ENCODE measurements at regions not wholly inside any gene's neighbourhood (a gene's known extent, or its start where the extent isn't known, plus 50 kb on each side); places are given as distances from the start of the nearest gene placed in this dataset.

DNA sequence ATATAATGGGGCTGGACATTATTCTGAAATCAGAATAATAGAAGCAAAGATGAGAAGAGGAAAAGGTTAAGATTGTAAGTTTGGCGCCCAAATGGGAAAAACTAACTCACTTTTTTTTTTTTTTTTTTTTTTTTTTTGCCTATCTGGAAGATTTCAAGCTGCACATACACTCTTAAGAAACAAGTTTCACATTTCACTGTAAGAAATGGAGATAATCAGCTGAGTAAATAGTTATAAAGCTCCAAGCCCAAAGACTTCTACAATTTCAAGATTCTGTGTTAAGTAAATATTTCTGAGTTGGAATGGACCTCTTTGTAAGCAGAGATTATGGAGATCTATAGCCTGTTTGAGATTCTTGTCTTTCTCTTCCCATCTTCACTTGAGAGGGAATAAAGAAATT lies 140.0 kb downstream of the SLC17A6 start:
- CTCF ChIA-PET = no interaction called here
- no peak for DNase-seq (ENCODE audit: extremely low spot score)
- no peak for TF ChIP-seq SP1 (IDR thresholded peaks at IDR 0.05)
- TF ChIP-seq, protein P1, sequence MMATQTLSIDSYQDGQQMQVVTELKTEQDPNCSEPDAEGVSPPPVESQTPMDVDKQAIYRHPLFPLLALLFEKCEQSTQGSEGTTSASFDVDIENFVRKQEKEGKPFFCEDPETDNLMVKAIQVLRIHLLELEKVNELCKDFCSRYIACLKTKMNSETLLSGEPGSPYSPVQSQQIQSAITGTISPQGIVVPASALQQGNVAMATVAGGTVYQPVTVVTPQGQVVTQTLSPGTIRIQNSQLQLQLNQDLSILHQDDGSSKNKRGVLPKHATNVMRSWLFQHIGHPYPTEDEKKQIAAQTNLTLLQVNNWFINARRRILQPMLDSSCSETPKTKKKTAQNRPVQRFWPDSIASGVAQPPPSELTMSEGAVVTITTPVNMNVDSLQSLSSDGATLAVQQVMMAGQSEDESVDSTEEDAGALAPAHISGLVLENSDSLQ (IDR thresholded peaks at IDR 0.05) = no peak
- no peak for TF ChIP-seq CTBP1 (IDR thresholded peaks at IDR 0.05; ENCODE audit: borderline replicate concordance)
- TF ChIP-seq LEF1 (IDR thresholded peaks at IDR 0.05; ENCODE audit: borderline replicate concordance) = no peak
- TF ChIP-seq TARDBP (IDR thresholded peaks at IDR 0.05) = no peak
- TF ChIP-seq NFRKB (IDR thresholded peaks at IDR 0.05) = no peak
- TF ChIP-seq FOXK2 (IDR thresholded peaks at IDR 0.05) = no peak
- TF ChIP-seq FOXM1 (IDR thresholded peaks at IDR 0.05; ENCODE audit: borderline replicate concordance) = no peak
- TF ChIP-seq BHLHE40 (IDR thresholded peaks at IDR 0.05; ENCODE audit: borderline replicate concordance) = no peak
- no peak for TF ChIP-seq ELF4 (IDR thresholded peaks at IDR 0.05)
- no peak for TF ChIP-seq HDGF (IDR thresholded peaks at IDR 0.05; ENCODE audit: borderline replicate concordance)
- no peak for TF ChIP-seq L3MBTL2 (conservative IDR thresholded peaks at IDR 0.05)
- no peak for TF ChIP-seq FOXA1 (IDR thresholded peaks at IDR 0.05)
- TF ChIP-seq ARNT (IDR thresholded peaks at IDR 0.05) = no peak
- TF ChIP-seq ZNF384 (IDR thresholded peaks at IDR 0.05) = no peak
- TF ChIP-seq SUZ12 (IDR thresholded peaks at IDR 0.05) = no peak
- POLR2A ChIA-PET = no interaction called here

GRCh38 chr11:22477312-22477711 lies 139.1 kb downstream of the SLC17A6 start:
- TF ChIP-seq ZNF384 (IDR thresholded peaks at IDR 0.05) (no peak), ARNT (IDR thresholded peaks at IDR 0.05) (no peak)
- POLR2A ChIA-PET = no interaction called here
- no peak for DNase-seq (ENCODE audit: extremely low spot score)
- CTCF ChIA-PET = no interaction called here

- no peak for DNase-seq (ENCODE audit: extremely low spot score)
- TF ChIP-seq ARNT (IDR thresholded peaks at IDR 0.05) (no peak), TARDBP (IDR thresholded peaks at IDR 0.05) (no peak), LEF1 (IDR thresholded peaks at IDR 0.05; ENCODE audit: borderline replicate concordance) (no peak), BHLHE40 (IDR thresholded peaks at IDR 0.05; ENCODE audit: borderline replicate concordance) (no peak), NFRKB (IDR thresholded peaks at IDR 0.05) (no peak), FOXK2 (IDR thresholded peaks at IDR 0.05) (no peak), CTBP1 (IDR thresholded peaks at IDR 0.05; ENCODE audit: borderline replicate concordance) (no peak), L3MBTL2 (conservative IDR thresholded peaks at IDR 0.05) (no peak), ZNF384 (IDR thresholded peaks at IDR 0.05) (no peak), SP1 (IDR thresholded peaks at IDR 0.05) (no peak), HDGF (IDR thresholded peaks at IDR 0.05; ENCODE audit: borderline replicate concordance) (no peak), SUZ12 (IDR thresholded peaks at IDR 0.05) (no peak), FOXA1 (IDR thresholded peaks at IDR 0.05) (no peak), FOXM1 (IDR thresholded peaks at IDR 0.05; ENCODE audit: borderline replicate concordance) (no peak), ELF4 (IDR thresholded peaks at IDR 0.05) (no peak)
- TF ChIP-seq, protein P1 (IDR thresholded peaks at IDR 0.05) = no peak
- ChIA-PET CTCF (no interaction called here), POLR2A (no interaction called here)
Observed at GRCh38 chr11:22476589-22476988, 138.4 kb downstream of the SLC17A6 start.

- DNase-seq (ENCODE audit: extremely low spot score) = no peak
- ChIA-PET CTCF (no interaction called here), POLR2A (no interaction called here)
- TF ChIP-seq ZNF384 (IDR thresholded peaks at IDR 0.05) (no peak), FOXA1 (IDR thresholded peaks at IDR 0.05) (no peak), ARNT (IDR thresholded peaks at IDR 0.05) (no peak), LEF1 (IDR thresholded peaks at IDR 0.05; ENCODE audit: borderline replicate concordance) (no peak), FOXK2 (IDR thresholded peaks at IDR 0.05) (no peak), BHLHE40 (IDR thresholded peaks at IDR 0.05; ENCODE audit: borderline replicate concordance) (no peak), FOXM1 (IDR thresholded peaks at IDR 0.05; ENCODE audit: borderline replicate concordance) (no peak), TARDBP (IDR thresholded peaks at IDR 0.05) (no peak), ELF4 (IDR thresholded peaks at IDR 0.05) (no peak), SP1 (IDR thresholded peaks at IDR 0.05) (no peak), CTBP1 (IDR thresholded peaks at IDR 0.05; ENCODE audit: borderline replicate concordance) (no peak), HDGF (IDR thresholded peaks at IDR 0.05; ENCODE audit: borderline replicate concordance) (no peak), SUZ12 (IDR thresholded peaks at IDR 0.05) (no peak)
- TF ChIP-seq, protein P1 (IDR thresholded peaks at IDR 0.05) = no peak
Observed at GRCh38 chr11:22474616-22475015, 136.4 kb downstream of the SLC17A6 start.

DNA sequence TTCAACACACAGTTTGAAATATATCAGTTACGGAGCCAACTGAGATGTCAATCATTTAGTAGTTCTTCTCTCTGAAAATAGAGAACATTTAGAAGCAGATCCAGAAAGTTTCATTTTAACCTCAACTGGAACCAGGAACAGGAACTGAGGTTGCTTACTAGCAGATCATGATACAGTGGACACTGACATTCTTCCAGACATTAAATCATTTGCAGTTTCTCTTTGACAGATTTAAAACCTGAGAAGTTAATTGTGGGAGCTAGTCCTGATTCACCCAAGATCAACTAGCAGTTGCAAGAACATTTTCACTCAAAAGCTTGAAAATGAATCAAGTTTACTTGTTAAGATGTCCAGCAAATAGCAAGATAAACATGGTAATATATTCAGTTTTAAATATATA lies 135.4 kb downstream of the SLC17A6 start:
- ChIA-PET POLR2A (no interaction called here), CTCF (no interaction called here)
- TF ChIP-seq FOXA1 (IDR thresholded peaks at IDR 0.05) (no peak), SUZ12 (IDR thresholded peaks at IDR 0.05) (no peak), HDGF (IDR thresholded peaks at IDR 0.05; ENCODE audit: borderline replicate concordance) (no peak)
- no peak for DNase-seq (ENCODE audit: extremely low spot score)

DNA sequence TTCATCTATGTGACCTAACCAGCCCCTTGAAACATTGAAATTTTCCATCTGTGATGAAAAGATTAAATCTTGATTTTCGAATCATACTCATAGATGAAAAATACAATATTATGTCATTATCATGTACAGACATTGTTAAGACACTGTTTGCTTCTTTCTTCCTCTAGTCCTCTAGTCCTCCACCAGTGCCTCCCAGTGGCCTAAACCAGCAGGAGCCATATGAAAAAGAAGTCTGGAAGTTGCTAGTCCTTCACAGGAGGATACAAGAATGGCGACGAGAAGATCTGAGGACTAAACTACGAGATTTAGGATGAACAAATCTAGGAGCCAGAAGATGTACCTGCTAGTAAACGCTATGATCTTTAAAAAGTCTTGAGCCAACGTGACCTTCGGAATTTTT lies 134.1 kb downstream of the SLC17A6 start:
- DNase-seq (ENCODE audit: extremely low spot score) = no peak
- ChIA-PET CTCF (no interaction called here), POLR2A (no interaction called here)
- TF ChIP-seq L3MBTL2 (conservative IDR thresholded peaks at IDR 0.05) (no peak), TARDBP (IDR thresholded peaks at IDR 0.05) (no peak), LEF1 (IDR thresholded peaks at IDR 0.05; ENCODE audit: borderline replicate concordance) (no peak), FOXM1 (IDR thresholded peaks at IDR 0.05; ENCODE audit: borderline replicate concordance) (no peak), HDGF (IDR thresholded peaks at IDR 0.05; ENCODE audit: borderline replicate concordance) (no peak), ARNT (IDR thresholded peaks at IDR 0.05) (no peak), SUZ12 (IDR thresholded peaks at IDR 0.05) (no peak), CTBP1 (IDR thresholded peaks at IDR 0.05; ENCODE audit: borderline replicate concordance) (no peak), FOXK2 (IDR thresholded peaks at IDR 0.05) (no peak)
- TF ChIP-seq, protein P1 (IDR thresholded peaks at IDR 0.05) = no peak

Data from HEK293T (cell line).